ENCODE measurements at regions not wholly inside any gene's neighbourhood (a gene's known extent, or its start where the extent isn't known, plus 50 kb on each side); places are given as distances from the start of the nearest gene placed in this dataset.

DNA sequence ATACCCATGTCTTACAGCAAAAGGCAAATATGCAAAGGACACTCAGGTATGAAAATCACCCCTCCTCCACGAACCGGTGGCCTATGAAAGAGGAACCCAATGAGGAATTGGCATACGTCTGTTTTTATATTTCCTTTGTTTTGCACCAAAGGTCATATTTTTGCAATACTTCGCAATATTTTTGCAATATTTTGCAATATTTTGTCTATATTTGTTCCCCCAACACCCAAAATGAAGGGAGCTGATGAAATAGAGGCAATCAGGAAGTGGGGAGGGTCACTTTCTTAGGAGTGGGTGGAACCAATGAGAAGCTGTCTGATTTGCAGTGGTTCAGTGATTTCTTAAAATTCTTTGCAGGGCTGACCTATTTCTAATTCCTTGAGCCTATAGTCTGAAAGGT lies 296.8 kb upstream of the TSHZ2 start:
- H3K4me3 ChIP-seq (ENCODE audit: low read length) = no peak overlapping the region
- no peaks in the 10 kb centered on the region for H3K36me3 Mint-ChIP-seq (ENCODE audit: low read depth)

DNA sequence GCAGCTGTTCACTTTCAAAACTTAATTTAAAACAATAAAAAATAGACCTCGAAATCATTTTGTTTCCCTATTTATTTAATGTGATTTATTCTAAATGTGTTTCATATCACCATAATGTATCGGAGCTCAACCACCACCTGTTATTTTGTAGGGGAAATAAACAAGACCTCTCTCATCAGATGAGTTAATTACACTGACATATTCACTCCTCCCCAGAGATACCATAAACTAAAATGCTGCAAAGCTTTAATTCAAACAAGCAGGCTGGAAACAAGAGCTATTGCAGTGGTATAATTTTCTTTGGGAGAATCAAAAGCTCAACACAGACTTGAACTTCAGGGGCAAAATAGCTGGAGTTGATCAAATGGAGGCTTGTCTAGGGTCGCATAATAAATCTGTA lies 303.5 kb upstream of the TSHZ2 start:
- H3K4me3 Mint-ChIP-seq = no peak overlapping the region
- Histone ChIP-seq H3K4me3 (ENCODE audit: low read length) (no peak overlapping the region), H3K27ac (ENCODE audit: low read depth in 1 of 2, low read length in 2 of 2) (no peak overlapping the region), H3K36me3 (ENCODE audit: insufficient read depth, low read length) (no peaks in the 10 kb centered on the region), H3K27me3 (ENCODE audit: control insufficient read depth in 1 of 2, insufficient read depth in 2 of 2, low read length in 2 of 2) (no peaks in the 10 kb centered on the region), H3K4me1 (ENCODE audit: insufficient read depth, low read length) (no peaks in the 10 kb centered on the region), H3K9me3 (ENCODE audit: control insufficient read depth in 1 of 2, insufficient read depth in 1 of 2, low read length in 2 of 2) (peaks cover 0 to 3% of the 10 kb centered on the region in 2 experiments)
- no peaks in the 10 kb centered on the region for H3K4me1 Mint-ChIP-seq (ENCODE audit: low read depth)
- CTCF ChIA-PET = no interaction called here
- ATAC-seq (ENCODE audit: poor library complexity) (no peak), DNase-seq (no peak)
- H3K9me3 Mint-ChIP-seq = no peaks in the 10 kb centered on the region
- no peak overlapping the region for H3K27ac Mint-ChIP-seq
- POLR2A ChIA-PET = no interaction called here
- TF ChIP-seq, protein P1, sequence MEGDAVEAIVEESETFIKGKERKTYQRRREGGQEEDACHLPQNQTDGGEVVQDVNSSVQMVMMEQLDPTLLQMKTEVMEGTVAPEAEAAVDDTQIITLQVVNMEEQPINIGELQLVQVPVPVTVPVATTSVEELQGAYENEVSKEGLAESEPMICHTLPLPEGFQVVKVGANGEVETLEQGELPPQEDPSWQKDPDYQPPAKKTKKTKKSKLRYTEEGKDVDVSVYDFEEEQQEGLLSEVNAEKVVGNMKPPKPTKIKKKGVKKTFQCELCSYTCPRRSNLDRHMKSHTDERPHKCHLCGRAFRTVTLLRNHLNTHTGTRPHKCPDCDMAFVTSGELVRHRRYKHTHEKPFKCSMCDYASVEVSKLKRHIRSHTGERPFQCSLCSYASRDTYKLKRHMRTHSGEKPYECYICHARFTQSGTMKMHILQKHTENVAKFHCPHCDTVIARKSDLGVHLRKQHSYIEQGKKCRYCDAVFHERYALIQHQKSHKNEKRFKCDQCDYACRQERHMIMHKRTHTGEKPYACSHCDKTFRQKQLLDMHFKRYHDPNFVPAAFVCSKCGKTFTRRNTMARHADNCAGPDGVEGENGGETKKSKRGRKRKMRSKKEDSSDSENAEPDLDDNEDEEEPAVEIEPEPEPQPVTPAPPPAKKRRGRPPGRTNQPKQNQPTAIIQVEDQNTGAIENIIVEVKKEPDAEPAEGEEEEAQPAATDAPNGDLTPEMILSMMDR (IDR thresholded peaks at IDR 0.05) = no peak
- intact Hi-C loops (cut with DNase I, micrococcal nuclease) = no loop called here
- H3K27me3 Mint-ChIP-seq = peaks cover 9% of the 10 kb centered on the region
- no peaks in the 10 kb centered on the region for H3K36me3 Mint-ChIP-seq (ENCODE audit: low read depth)

More for the DNA sequence above, 296.8 kb upstream of the TSHZ2 start:
- H3K4me1 ChIP-seq (ENCODE audit: insufficient read depth, low read length) = no peaks in the 10 kb centered on the region
- no peak overlapping the region for H3K27ac ChIP-seq (ENCODE audit: low read depth in 1 of 2, low read length in 2 of 2)
- Mint-ChIP-seq H3K4me1 (ENCODE audit: low read depth) (peaks cover 13% of the 10 kb centered on the region), H3K4me3 (no peak overlapping the region), H3K27ac (no peak overlapping the region), H3K27me3 (peaks cover 10% of the 10 kb centered on the region), H3K9me3 (no peaks in the 10 kb centered on the region)
- TF ChIP-seq, protein P1 (IDR thresholded peaks at IDR 0.05) = no peak
- DNase-seq (peak in 1 of 14 experiments; percentile 3), ATAC-seq (ENCODE audit: poor library complexity) (no peak)
- no peaks in the 10 kb centered on the region for H3K27me3 ChIP-seq (ENCODE audit: control insufficient read depth in 1 of 2, insufficient read depth in 2 of 2, low read length in 2 of 2)
- CTCF ChIA-PET = no interaction called here
- no peaks in the 10 kb centered on the region for H3K36me3 ChIP-seq (ENCODE audit: insufficient read depth, low read length)
- no peaks in the 10 kb centered on the region for H3K9me3 ChIP-seq (ENCODE audit: control insufficient read depth in 1 of 2, insufficient read depth in 1 of 2, low read length in 2 of 2)
- intact Hi-C loops (cut with DNase I, micrococcal nuclease) = no loop called here
- POLR2A ChIA-PET = no interaction called here

DNA sequence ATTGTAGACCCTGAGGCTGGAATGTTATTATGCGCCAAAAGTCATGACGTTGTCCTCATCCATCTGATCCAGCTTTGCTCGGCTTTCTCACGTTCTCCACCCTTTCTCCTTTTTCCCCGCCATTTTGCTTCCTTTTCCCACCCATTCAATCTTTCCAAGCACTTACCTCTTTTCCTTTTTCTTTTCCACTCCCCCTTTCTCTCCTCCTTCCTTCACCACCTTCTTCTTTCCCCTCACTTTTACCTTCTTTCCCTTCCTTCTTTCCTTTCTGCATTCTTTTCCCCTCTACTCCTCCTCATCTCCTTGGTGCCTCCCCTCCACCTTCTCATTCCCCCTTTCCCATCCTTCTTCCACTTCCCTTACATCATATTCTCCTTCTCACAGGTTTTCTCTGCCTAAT lies 304.8 kb upstream of the TSHZ2 start:
- DNase-seq (no peak), ATAC-seq (ENCODE audit: poor library complexity) (no peak)
- ChIA-PET POLR2A (no interaction called here), CTCF (no interaction called here)
- Histone ChIP-seq H3K27me3 (ENCODE audit: control insufficient read depth in 1 of 2, insufficient read depth in 2 of 2, low read length in 2 of 2) (no peaks in the 10 kb centered on the region), H3K4me3 (ENCODE audit: low read length) (no peak overlapping the region), H3K27ac (ENCODE audit: low read depth in 1 of 2, low read length in 2 of 2) (no peak overlapping the region), H3K4me1 (ENCODE audit: insufficient read depth, low read length) (no peaks in the 10 kb centered on the region), H3K36me3 (ENCODE audit: insufficient read depth, low read length) (no peaks in the 10 kb centered on the region), H3K9me3 (ENCODE audit: control insufficient read depth in 1 of 2, insufficient read depth in 1 of 2, low read length in 2 of 2) (peaks cover 0 to 3% of the 10 kb centered on the region in 2 experiments)
- TF ChIP-seq, protein P1 (IDR thresholded peaks at IDR 0.05) = no peak
- Mint-ChIP-seq H3K27ac (no peak overlapping the region), H3K36me3 (ENCODE audit: low read depth) (no peaks in the 10 kb centered on the region), H3K9me3 (no peaks in the 10 kb centered on the region), H3K4me3 (no peak overlapping the region), H3K4me1 (ENCODE audit: low read depth) (no peaks in the 10 kb centered on the region), H3K27me3 (peaks cover 7% of the 10 kb centered on the region)
- intact Hi-C loops (cut with DNase I, micrococcal nuclease) = no loop called here
